ENCODE measurements at regions not wholly inside any gene's neighbourhood (a gene's known extent, or its start where the extent isn't known, plus 50 kb on each side); places are given as distances from the start of the nearest gene placed in this dataset.
"Not testable (repeated sequence)": the region's sequence is repeated elsewhere in the genome, so short reads cannot be mapped to it uniquely, and the experiment has no call there.

DNA sequence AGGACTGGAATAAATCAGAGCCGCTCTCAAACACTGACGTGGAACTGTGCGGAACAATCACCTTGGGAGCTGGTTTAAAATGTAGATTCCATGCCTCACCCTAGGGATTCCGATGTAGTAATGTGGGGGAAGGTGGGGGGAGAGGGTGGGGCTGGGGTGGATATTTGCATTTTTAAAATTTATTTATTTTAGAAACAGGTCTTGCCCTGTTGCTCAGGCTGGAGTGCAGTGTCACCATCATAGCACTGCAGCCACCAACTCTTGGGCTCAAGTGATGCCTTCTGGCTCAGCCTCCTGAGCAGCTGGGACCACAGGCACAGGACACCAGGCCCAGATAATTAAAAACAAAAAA, 101.9 kb upstream of the SEC22B start:
- DNase-seq (ENCODE audit: low spot score): not testable (repeated sequence)

- DNase-seq (ENCODE audit: low spot score): not testable (repeated sequence)
These were observed 101.3 kb upstream of the SEC22B start for GRCh38 chr1:120277428-120278258.

DNA sequence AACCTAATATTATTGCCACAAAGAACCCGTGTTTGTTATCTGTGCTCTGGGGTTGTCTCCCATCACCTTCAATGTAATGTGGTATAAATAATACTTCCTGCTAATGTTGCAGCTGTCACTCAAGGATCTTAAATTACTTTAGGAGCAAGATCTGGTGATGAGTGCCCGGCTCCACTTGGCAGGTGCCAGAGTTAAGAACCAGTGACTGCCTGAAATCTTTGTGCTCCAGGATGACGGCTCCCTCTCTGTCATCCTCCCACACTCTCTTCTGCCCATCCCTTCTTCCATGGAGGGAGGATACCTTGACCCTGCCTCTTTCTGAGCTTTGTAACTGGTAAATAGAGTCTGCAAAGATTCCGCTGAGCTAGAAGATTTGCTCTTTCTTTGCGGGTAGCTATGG, 100.4 kb upstream of the SEC22B start:
- DNase-seq (ENCODE audit: low spot score): not testable (repeated sequence)

DNA sequence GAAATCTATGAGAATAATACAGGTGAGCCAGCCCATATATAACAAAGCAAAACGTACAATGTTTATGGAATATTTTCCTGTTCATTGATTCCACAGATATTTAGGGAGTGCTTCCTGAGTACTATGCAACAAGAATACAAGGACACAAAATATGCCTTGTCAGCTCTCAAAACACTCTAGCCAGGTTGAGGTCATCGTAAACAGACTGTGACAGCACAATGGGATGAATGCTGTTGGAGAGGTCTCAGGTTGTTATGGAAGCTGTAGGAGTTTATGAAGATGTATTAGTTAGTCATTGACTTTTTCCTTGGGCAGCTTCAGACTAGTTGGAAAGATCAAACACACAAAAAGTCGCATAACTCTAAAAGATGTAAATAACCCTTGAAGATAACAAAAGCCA, 98.1 kb upstream of the SEC22B start:
- not testable (repeated sequence) for DNase-seq (ENCODE audit: low spot score)

DNA sequence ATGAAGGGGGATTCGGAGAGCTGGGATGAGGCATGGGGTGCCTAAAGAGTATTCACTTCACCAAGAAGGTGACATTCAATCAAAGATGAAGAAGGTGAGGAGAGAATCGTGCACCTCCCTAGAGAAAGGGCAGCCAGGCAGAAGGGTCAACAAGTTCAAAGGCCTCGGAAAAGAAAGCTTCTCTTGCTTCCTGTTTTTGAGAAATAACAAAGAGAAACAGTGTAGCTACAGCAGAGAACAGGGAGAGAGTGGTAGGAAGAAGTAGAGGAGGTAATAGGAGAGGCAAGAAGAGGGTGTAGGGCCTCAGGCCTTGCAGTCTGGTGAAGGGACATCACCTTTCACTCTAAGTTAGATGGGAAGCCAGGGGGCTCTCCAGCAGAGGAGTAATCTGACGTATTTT, 97.0 kb upstream of the SEC22B start:
- DNase-seq (ENCODE audit: low spot score): not testable (repeated sequence)

DNA sequence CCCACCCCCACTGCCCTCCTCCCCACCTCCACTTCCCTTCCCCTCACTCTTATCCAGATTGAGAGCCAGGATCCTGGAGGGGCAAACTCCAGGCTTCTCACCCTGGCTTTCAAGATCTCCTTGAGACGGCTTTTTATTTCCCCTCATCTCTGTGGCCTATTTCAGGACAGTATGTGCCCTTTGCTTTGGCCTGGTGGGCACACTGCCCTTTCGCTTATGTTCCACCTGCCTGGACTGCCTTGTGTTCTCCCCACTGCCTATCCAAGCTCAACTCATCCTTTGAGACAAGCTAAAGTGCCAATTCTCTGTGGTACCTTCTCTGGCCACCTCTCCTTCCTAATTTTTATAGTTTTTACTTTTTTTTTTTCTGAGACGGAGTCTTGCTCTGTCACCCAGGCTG, 95.9 kb upstream of the SEC22B start:
- not testable (repeated sequence) for DNase-seq (ENCODE audit: low spot score)

- not testable (repeated sequence) for DNase-seq (ENCODE audit: low spot score)
These were observed 95.4 kb upstream of the SEC22B start for GRCh38 chr1:120271561-120272221.

DNA sequence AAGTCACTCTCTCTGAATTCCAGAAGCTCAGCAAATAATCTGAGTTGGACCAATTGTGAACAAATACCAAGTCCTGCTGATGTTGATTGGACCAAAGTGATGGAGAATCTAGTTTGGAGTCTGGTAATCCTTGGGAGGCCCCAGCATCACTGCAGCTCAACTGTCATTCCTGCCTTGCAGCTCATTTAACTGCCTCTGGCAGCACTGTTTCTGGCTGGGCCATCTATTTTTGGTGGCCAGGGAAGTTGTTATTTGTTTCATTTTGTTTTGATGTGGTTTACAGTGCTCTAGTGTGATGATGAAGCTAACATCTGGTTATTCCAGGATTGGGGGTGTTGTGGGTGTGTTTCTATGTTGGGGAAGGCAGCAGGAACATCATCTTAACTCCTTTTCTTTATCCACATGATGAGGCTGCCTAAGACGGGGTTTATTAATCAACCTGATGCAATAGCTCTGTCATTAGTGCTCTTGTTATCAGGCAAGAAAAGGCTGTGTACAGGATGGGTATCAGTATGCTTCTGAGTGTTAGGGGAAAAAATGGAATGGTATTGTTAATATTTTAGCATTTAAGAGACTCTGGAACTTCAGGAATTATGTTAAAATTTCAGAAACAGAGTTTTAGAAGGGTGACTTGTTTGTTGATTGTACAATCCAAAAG, 91.7 kb upstream of the SEC22B start:
- not testable (repeated sequence) for DNase-seq (ENCODE audit: low spot score)

- not testable (repeated sequence) for DNase-seq (ENCODE audit: low spot score)
These were observed 88.2 kb upstream of the SEC22B start for GRCh38 chr1:120264564-120264963.

DNA sequence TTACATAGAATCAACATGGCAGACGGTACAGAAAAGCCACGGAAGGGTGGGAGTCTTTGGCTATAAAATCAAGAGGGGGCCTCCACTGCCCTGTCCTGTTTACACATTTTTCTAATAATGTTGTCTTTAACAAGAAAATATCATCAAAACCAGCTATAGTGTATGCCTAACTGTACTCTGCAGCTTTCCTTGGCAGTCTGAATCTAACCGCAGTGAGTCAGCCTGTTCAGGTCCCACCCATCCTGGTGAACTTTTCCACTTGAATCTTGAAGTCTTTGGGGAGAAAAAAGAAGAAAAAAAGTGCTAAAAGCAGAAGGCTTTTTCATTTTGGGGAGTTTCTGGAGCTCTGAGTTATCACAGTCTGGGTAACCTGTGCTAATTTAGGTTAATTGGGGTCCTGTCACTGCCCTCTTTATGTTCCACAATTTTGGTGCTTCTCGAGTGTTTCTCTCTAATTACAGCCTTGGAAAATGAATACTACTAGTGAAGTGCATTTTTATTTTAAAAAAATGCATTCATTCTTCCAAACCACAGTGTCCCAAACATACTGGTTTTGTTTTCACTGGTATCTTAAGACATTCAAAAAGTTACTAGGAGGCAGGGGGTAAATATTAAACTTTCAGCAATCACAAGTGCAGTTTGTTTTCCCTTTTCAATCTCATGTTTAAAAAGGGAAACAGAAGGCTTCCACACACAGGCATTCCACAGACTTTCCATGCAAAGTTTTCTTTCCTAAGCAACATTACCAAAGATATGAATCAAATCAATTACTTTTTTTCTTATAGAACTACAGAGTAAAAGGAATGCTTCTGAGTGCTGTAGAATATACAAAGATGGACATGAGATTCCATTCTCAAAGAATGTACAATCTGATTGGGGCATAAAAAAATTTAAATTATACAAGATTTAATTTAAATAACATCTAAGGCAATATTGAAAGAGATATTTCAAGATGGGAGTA, 86.8 kb upstream of the SEC22B start:
- not testable (repeated sequence) for DNase-seq (ENCODE audit: low spot score)

GRCh38 chr1:120257778-120258105, 81.4 kb upstream of the SEC22B start:
- DNase-seq (ENCODE audit: low spot score): not testable (repeated sequence)

- not testable (repeated sequence) for DNase-seq (ENCODE audit: low spot score)
These were observed 80.9 kb upstream of the SEC22B start for GRCh38 chr1:120257064-120257777.

GRCh38 chr1:120250756-120251155, 74.4 kb upstream of the SEC22B start:
- not testable (repeated sequence) for DNase-seq (ENCODE audit: low spot score)

- DNase-seq (ENCODE audit: low spot score): not testable (repeated sequence)
These were observed 72.6 kb upstream of the SEC22B start for GRCh38 chr1:120248726-120249427.

DNA sequence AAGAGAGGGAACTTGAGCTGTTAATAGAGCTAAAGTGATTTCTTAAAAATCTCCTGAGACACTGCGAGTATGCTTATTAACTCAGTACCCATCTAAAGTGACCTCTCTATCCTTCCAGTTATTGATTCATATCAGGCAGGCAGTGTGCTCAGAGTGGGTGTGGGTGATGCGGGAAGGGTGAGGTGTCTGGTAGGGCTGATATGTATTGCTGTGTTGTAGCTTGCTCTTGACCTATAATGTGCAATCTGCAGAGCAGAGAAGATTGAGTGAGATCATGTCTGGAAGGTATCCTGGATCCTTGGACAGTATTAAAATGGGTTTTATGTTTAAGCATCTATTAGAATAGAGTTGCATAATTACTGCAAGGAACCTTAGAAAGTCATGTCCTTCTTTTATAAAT, 71.9 kb upstream of the SEC22B start:
- not testable (repeated sequence) for DNase-seq (ENCODE audit: low spot score)

- DNase-seq (ENCODE audit: low spot score): not testable (repeated sequence)
These were observed 67.5 kb upstream of the SEC22B start for GRCh38 chr1:120243867-120244266.

DNA sequence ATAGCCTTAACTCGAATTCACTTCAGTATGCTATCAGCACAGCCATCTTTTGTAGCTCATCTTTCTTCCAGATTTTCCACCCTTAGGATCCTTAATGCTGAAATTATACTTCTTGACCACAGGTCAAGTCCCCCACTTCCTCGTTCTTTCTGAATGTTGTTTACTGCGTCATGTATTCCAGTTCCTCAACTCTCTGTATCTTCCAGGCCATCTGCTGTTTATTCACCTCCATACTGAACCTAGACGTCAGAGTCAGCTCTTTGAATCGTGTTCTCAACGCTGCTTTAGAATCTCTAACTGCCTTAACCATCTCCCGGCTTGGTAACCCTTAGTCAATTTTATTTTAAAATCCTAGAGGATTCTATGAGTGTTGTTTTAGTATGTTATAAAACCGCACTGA, 66.3 kb upstream of the SEC22B start:
- not testable (repeated sequence) for DNase-seq (ENCODE audit: low spot score)

GRCh38 chr1:120241868-120242267, 65.5 kb upstream of the SEC22B start:
- not testable (repeated sequence) for DNase-seq (ENCODE audit: low spot score)

DNA sequence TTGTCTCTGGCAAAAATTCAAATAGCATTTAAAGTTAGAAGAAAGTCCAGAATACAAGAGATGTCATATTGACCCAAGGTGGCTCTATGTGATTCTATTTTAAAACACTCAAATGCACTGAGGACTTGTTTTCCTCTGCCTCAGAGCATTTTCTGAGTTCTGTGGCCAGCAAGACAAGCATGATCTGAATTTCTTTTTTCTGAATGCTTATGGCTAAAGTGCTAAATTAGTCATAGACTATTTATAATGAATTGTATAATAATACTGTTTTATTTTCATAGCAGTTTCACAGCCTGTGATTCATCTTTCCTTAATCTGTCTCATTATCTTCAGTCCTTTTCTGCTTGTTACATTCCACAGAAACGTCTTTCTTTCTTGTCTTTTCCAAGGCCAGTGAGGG, 63.9 kb upstream of the SEC22B start:
- DNase-seq (ENCODE audit: low spot score): not testable (repeated sequence)

GRCh38 chr1:120239351-120239750, 63.0 kb upstream of the SEC22B start:
- not testable (repeated sequence) for DNase-seq (ENCODE audit: low spot score)
